ENCODE measurements at regions not wholly inside any gene's neighbourhood (a gene's known extent, or its start where the extent isn't known, plus 50 kb on each side); places are given as distances from the start of the nearest gene placed in this dataset.
"Not testable (repeated sequence)": the region's sequence is repeated elsewhere in the genome, so short reads cannot be mapped to it uniquely, and the experiment has no call there.

DNA sequence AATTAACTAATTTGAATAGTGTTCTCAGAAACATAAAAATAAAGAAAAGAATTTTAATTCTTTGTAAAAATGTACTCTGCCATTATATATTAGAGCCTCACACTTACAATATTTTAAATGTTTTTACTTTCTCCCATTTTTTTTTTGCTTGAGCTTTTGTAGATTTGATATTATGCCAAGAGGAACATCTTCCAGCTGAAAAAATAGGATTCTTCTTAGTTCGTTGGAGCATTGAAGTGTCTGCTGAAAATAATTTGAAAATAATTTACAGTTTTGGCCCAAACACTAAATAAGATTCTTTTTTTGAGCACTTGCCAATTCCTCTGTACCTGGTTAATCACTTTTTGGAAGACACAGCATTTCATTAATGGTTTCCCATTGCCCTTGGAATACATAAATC is 175.0 kb upstream of the COL11A1 start:
- DNase-seq (no peak), ATAC-seq (ENCODE audit: insufficient read depth, low FRiP score) (no peak)
- Histone ChIP-seq H3K27me3 (ENCODE audit: control insufficient read depth in 3 of 3, insufficient read depth in 3 of 3, low read length in 2 of 3) (no peaks in the 10 kb centered on the region), H3K9ac (ENCODE audit: insufficient read depth in 1 of 2, low read length in 2 of 2) (no peak overlapping the region), H3K36me3 (ENCODE audit: control insufficient read depth in 4 of 4, insufficient read depth in 4 of 4, low read length in 4 of 4) (no peaks in the 10 kb centered on the region), H3K27ac (ENCODE audit: low read depth in 1 of 2, low read length in 1 of 2) (no peak overlapping the region), H3K9me3 (ENCODE audit: control insufficient read depth in 4 of 4, insufficient read depth in 3 of 4, low read length in 3 of 4) (no peaks in the 10 kb centered on the region), H3K4me1 (ENCODE audit: control insufficient read depth in 5 of 5, insufficient read depth in 5 of 5, low read length in 5 of 5) (no peaks in the 10 kb centered on the region), H3K4me3 (no peak overlapping the region)
- TF ChIP-seq, protein P1, sequence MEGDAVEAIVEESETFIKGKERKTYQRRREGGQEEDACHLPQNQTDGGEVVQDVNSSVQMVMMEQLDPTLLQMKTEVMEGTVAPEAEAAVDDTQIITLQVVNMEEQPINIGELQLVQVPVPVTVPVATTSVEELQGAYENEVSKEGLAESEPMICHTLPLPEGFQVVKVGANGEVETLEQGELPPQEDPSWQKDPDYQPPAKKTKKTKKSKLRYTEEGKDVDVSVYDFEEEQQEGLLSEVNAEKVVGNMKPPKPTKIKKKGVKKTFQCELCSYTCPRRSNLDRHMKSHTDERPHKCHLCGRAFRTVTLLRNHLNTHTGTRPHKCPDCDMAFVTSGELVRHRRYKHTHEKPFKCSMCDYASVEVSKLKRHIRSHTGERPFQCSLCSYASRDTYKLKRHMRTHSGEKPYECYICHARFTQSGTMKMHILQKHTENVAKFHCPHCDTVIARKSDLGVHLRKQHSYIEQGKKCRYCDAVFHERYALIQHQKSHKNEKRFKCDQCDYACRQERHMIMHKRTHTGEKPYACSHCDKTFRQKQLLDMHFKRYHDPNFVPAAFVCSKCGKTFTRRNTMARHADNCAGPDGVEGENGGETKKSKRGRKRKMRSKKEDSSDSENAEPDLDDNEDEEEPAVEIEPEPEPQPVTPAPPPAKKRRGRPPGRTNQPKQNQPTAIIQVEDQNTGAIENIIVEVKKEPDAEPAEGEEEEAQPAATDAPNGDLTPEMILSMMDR (IDR thresholded peaks at IDR 0.05; ENCODE audit: control extremely low read depth, extremely low read depth): no peak
- 51 to 66% methylated on average over 1 of the region's 1 CpG for WGBS, 2 donors

DNA sequence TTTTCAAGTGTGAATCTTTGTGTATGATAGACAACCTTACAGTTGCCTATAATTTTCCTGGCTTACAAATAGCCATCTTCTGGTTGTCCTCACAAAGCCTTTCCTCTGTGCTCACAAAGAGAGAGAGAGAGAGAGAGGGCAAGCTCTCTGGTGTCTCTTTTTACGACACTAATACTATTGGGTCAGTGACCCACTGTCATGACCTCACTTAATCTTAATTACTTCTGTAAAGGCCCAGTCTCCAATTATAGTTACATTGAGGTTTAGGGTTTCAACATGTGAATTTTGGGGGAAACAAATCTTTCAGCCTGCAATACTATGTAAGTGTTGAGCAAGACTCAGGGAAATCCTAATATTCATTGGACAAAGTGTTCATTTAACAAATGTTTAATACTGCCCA is 167.4 kb upstream of the COL11A1 start:
- WGBS, 2 donors: 60 to 80% methylated on average over 1 of the region's 1 CpG
- H3K36me3 ChIP-seq (ENCODE audit: control insufficient read depth in 4 of 4, insufficient read depth in 4 of 4, low read length in 4 of 4): no peaks in the 10 kb centered on the region
- ATAC-seq (ENCODE audit: insufficient read depth, low FRiP score): no peak

DNA sequence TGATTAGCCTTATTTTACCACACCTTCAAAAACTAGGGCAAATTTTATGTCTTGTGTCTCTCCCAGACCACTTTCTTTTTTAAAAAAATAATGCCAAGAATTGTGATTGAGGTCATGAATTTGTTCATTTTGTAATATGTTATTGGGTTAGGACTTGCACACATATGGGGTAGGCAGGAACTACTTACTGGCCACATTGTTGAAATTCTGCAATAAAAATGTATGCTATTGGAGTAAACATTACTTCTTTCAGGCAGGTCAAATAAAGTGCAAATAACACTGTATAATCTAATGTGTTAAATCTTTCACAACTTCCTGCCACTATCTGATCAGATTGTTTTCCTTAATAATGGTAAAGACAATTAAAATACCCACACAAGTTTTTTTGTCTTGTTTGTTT is 166.6 kb upstream of the COL11A1 start:
- H3K27me3 ChIP-seq (ENCODE audit: control insufficient read depth in 3 of 3, insufficient read depth in 3 of 3, low read length in 2 of 3): no peaks in the 10 kb centered on the region
- H3K27ac ChIP-seq (ENCODE audit: low read depth in 1 of 2, low read length in 1 of 2): no peak overlapping the region
- no peak overlapping the region for H3K9ac ChIP-seq (ENCODE audit: insufficient read depth in 1 of 2, low read length in 2 of 2)
- ATAC-seq (ENCODE audit: insufficient read depth, low FRiP score): no peak
- H3K36me3 ChIP-seq (ENCODE audit: control insufficient read depth in 4 of 4, insufficient read depth in 4 of 4, low read length in 4 of 4): no peaks in the 10 kb centered on the region
- no peaks in the 10 kb centered on the region for H3K4me1 ChIP-seq (ENCODE audit: control insufficient read depth in 5 of 5, insufficient read depth in 5 of 5, low read length in 5 of 5)
- TF ChIP-seq, protein P1 (IDR thresholded peaks at IDR 0.05; ENCODE audit: control extremely low read depth, extremely low read depth): no peak
- H3K9me3 ChIP-seq (ENCODE audit: control insufficient read depth in 4 of 4, insufficient read depth in 3 of 4, low read length in 3 of 4): no peaks in the 10 kb centered on the region
- no peak for DNase-seq
- H3K4me3 ChIP-seq: no peak overlapping the region

More for the DNA sequence above, 167.4 kb upstream of the COL11A1 start:
- TF ChIP-seq, protein P1 (IDR thresholded peaks at IDR 0.05; ENCODE audit: control extremely low read depth, extremely low read depth): no peak
- Histone ChIP-seq H3K4me3 (no peak overlapping the region), H3K27me3 (ENCODE audit: control insufficient read depth in 3 of 3, insufficient read depth in 3 of 3, low read length in 2 of 3) (no peaks in the 10 kb centered on the region), H3K4me1 (ENCODE audit: control insufficient read depth in 5 of 5, insufficient read depth in 5 of 5, low read length in 5 of 5) (no peaks in the 10 kb centered on the region), H3K9ac (ENCODE audit: insufficient read depth in 1 of 2, low read length in 2 of 2) (no peak overlapping the region), H3K9me3 (ENCODE audit: control insufficient read depth in 4 of 4, insufficient read depth in 3 of 4, low read length in 3 of 4) (no peaks in the 10 kb centered on the region), H3K27ac (ENCODE audit: low read depth in 1 of 2, low read length in 1 of 2) (no peak overlapping the region)
- DNase-seq: no peak

DNA sequence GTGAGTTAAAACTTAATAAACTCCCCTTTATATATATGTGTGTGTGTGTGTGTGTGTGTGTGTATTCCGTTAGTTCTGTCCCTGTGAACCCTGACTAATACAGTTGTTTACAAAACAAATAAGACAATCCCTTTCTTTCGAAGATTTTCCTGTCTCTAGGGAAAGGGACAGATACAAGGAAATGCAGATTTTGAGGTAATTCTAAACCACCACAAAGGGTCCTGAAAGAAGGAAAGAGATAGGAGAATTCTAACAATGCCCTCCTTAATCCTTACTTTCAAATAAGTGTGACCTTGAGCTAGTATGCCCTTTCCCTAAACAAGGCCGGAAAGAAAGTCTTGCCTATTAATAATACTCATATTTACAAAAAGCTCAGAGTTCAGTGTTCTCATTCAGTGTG is 164.8 kb upstream of the COL11A1 start:
- TF ChIP-seq, protein P1 (IDR thresholded peaks at IDR 0.05; ENCODE audit: control extremely low read depth, extremely low read depth): no peak
- H3K36me3 ChIP-seq (ENCODE audit: control insufficient read depth in 4 of 4, insufficient read depth in 4 of 4, low read length in 4 of 4): no peaks in the 10 kb centered on the region
- H3K27me3 ChIP-seq (ENCODE audit: control insufficient read depth in 3 of 3, insufficient read depth in 3 of 3, low read length in 2 of 3): no peaks in the 10 kb centered on the region
- no peaks in the 10 kb centered on the region for H3K4me1 ChIP-seq (ENCODE audit: control insufficient read depth in 5 of 5, insufficient read depth in 5 of 5, low read length in 5 of 5)
- H3K27ac ChIP-seq (ENCODE audit: low read depth in 1 of 2, low read length in 1 of 2): no peak overlapping the region
- H3K9me3 ChIP-seq (ENCODE audit: control insufficient read depth in 4 of 4, insufficient read depth in 3 of 4, low read length in 3 of 4): no peaks in the 10 kb centered on the region
- ATAC-seq (ENCODE audit: insufficient read depth, low FRiP score): no peak
- no peak overlapping the region for H3K4me3 ChIP-seq
- 60 to 65% methylated on average over 3 of the region's 3 CpGs for WGBS, 2 donors
- DNase-seq: no peak
- H3K9ac ChIP-seq (ENCODE audit: insufficient read depth in 1 of 2, low read length in 2 of 2): no peak overlapping the region

DNA sequence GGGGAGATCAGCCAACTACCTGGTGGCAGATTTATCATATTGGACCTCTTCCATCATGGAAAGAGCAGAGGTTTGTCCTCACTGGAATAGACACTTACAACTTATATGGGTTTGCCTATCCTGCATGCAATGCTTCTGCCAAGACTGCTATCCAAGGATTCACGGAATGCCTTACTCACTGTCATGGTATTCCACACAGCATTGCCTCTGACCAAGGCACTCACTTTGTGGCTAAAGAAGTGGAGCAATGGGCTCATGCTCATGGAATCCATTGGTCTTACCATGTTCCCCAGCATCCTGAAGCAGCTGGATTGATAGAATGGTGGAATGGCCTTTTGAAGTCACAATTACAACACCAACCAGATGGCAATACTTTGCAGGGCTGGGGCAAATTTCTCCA is 163.1 kb upstream of the COL11A1 start:
- H3K27me3 ChIP-seq (ENCODE audit: control insufficient read depth in 3 of 3, insufficient read depth in 3 of 3, low read length in 2 of 3); H3K4me1 ChIP-seq (ENCODE audit: control insufficient read depth in 5 of 5, insufficient read depth in 5 of 5, low read length in 5 of 5); H3K9me3 ChIP-seq (ENCODE audit: control insufficient read depth in 4 of 4, insufficient read depth in 3 of 4, low read length in 3 of 4); H3K9ac ChIP-seq (ENCODE audit: insufficient read depth in 1 of 2, low read length in 2 of 2); ATAC-seq (ENCODE audit: insufficient read depth, low FRiP score); DNase-seq; H3K36me3 ChIP-seq (ENCODE audit: control insufficient read depth in 4 of 4, insufficient read depth in 4 of 4, low read length in 4 of 4); H3K27ac ChIP-seq (ENCODE audit: low read depth in 1 of 2, low read length in 1 of 2); H3K4me3 ChIP-seq: not testable (repeated sequence)
- 95 to 100% methylated on average over 1 of the region's 1 CpG for WGBS, 2 donors
